GM21529 (cell line): ENCODE measurements at regions not wholly inside any gene's neighbourhood (a gene's known extent, or its start where the extent isn't known, plus 50 kb on each side); places are given as distances from the start of the nearest gene placed in this dataset.
"Not testable (repeated sequence)": the region's sequence is repeated elsewhere in the genome, so short reads cannot be mapped to it uniquely, and the experiment has no call there.

Source experiments
- ATAC-seq: cut with Tn5 transposase; IDR thresholded peaks from one replicate; pipeline ENCODE4 v1.9.1; 2021; ENCODE audit not compliant: unreplicated experiment

DNA sequence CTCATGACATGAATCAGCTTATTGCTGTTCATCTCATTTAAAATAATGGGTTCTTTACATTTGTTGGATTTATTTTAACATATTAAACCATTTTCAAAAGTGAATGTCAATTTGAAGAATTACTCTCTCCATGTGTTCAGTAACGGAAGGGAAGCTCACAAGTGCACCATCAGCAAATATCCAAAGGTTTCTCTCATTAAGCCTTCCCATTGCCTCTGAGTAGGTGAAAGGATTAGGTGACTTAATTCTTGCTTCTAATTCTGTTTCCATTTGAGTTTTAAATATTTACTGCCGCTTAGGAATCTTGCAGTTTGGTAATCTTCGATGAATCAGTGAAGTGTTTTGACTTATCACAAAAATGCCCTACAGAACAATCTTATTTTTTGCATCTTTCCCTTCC is 145.1 kb upstream of the NYAP2 start:
- no peak for ATAC-seq

DNA sequence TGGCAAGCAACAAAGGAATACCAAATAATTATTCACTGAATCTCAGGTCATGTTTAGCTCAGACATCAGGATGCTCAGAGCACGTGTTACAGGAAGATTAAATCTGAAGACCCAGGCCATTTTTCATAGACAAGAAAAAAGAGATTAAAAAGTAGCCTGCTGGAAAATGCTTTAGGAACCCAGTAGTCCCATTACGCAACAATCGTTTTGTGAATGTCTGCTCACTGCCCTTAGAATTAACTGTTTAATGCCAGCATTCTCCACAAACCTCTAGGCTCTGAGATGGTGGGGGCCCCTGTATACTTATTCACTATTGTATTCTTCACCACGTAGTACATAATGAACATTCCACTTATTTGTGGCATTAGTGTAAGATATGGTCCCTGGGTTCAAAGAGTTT is 154.6 kb upstream of the NYAP2 start:
- no peak for ATAC-seq

DNA sequence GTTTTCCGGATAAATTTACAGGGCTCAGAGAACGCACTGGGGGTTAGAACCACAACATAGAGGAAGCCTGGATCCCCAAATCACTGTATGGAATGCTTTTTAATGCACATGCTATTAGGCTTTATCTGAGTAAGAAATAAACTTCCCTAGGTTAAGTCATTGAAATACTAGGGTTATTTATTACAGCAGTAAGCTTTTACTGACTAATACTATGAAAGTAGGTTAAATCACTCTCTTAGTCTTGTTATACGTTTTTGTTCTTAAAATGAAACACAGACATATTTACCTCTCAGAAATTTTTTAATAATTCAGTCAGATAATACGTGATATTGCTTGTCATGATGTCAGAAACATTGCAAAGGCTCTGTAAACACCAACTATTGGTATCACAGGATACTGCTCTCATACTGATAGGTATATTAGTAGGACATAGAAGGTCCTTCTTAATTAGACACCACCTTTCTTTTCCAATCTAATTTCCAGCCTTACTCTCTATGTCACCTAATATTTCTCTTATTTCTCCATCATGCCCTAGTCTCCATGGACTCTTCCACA is 162.7 kb upstream of the NYAP2 start:
- no peak for ATAC-seq

DNA sequence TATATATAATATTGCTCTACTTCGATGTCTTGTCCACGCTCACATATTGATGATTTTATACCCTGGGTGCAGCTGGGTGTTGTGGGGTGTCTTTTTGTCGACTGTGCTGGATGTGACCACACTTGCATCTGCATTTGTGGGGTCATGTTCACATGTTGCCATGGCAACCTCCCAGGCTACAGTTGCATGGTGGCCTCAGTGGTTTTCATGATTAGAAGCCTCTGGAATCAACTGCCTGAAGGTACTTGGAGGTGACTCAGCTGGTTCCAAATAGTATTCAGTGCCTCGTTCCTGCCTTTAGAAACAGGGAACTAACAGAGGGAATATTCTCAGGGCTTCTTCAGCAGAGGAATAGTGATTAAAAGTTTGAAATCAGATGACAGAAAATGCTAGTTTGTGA is 166.3 kb upstream of the NYAP2 start:
- ATAC-seq = no peak

DNA sequence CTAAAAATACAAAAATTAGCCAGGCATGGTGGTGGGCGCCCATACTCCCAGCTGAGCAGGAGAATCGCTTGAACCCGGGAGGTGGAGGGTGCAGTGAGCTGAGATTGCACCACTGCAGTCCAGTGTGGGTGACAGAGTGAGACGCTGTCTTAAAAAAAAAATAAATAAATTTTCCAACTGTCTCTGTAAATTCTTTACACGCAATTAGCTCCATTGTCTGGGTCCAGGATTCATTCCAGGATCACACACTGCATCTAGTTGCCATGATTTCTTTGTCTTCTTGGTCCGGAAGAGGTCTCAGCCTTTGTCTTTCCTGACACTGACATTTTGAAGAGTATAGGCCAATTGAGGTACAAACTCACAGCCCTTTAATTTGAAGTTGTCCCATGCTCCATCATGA is 167.6 kb upstream of the NYAP2 start:
- no peak for ATAC-seq

DNA sequence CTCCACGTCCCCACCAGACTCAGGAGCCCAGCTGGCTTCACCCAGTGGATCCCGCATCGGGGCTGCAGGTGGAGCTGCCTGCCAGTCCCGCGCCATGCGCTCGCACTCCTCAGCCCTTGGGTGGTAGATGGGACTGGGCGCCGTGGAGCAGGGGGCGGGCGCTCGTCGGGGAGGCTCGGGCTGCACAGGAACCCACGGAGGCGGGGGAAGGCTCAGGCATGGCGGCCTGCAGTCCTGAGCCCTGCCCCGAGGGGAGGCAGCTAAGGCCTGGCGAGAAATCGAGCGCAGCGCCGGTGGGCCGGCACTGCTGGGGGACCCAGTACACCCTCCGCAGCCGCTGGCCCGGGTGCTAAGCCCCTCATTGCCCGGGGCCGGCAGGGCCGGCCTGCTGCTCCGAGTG is 170.2 kb upstream of the NYAP2 start:
- ATAC-seq = not testable (repeated sequence)

DNA sequence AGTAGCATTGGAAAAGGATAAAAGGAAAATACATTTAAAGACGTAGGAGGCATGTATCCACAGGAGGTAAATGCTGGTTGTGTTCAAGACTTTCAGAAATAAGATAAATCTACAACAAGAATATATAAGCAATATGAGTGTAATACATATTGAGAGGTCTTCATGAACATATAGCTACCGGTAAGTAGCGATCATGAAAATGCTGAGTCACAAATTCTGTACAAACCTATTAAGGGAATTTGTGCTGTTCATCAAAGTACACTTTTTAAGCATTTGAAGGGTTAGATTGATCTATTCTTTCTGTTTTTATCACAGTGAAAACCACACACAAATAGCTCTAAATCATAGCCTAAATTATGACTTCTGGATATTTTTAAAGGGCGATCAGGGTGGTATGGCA is 173.1 kb upstream of the NYAP2 start:
- ATAC-seq = no peak

DNA sequence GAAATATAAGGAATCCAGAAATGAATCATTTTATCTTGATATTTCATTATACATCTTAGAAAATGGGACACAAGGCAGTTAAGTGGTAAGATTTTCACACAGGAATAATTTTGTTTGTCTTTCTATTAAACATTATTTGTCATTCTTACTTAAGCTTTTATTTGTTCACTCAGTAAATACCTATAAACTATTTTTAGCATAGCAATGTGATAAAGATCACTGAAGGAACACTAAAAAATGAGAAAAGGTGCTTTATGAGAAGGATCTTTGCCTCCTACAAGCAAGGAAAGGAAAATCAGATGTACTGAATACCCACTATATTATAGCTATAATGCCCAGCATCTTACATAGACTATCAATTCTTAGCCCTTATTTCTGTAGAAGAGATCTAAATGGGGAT is 176.2 kb upstream of the NYAP2 start:
- no peak for ATAC-seq

DNA sequence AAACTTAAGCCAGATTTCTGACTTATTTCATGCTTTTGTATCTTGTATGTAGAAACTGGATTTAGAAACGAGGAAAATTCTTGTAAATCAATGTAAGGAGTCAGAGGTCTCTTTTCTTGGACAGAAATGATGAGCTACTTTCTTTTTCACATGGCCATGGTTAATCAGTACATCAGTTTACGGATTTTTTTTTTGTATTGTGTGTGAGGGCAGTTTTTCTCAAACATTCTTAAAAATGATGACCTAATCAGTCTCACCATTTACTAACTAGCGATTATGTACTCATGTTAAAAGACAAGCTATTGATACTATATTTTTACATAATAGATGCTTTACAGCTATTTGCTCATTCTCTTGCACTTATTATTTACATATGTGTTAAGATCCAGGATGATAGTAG is 165.2 kb upstream of the DOCK10 start:
- ATAC-seq = no peak

DNA sequence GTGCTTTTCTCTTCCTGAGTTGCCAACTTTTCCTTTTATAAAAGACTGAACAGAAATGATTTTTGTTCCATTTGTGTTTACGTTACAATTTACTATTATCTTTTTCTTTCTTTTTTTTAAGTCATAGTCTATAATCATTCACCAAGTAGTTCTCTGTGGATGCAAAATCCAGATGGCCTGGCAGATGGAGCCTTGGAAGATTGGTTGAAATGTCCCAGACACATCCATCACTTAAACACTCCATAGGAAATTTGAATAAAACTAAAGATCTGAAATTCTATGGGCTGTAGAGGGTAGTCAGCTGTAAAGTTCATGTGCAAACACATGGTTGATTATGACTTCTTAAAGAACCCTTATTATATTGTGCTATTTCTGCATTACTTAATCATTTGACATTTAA is 164.8 kb upstream of the DOCK10 start:
- ATAC-seq = no peak

DNA sequence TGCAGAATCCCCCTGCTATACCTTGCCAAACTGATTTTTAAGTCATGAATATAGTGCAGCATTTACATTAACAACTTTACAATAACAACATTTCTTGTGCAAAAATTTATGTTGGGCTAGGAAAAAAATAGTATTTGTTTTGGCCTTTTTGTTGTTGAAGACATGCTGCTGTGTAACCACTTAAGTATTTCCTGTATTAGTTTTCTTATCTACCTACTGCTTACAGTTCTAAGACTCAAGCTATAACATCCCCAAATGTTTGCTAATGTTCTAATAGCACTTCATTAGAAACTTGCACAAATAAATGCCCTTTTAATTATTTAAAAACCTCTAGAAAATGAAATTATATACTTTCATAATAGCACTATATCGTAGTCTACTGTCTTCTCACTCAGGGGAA is 154.3 kb upstream of the DOCK10 start:
- ATAC-seq = no peak

DNA sequence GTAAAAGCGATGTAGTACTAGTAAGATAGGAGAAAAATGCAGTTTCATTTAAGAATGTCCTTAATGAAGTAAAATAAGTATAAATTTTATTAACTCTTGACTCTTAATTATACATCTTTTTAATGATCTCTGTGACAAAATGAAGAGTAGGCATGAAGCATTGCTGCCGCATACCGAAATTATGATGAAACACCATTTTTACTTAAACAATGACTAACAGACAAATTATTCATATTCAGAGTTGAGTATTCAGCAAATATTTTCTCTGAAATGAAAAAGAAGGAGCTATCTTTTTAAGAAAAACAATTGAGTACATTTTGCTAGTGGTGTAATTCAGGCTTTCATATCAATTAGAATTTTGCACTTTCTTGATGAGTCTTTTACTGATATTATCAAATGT is 150.6 kb upstream of the DOCK10 start:
- ATAC-seq = no peak

DNA sequence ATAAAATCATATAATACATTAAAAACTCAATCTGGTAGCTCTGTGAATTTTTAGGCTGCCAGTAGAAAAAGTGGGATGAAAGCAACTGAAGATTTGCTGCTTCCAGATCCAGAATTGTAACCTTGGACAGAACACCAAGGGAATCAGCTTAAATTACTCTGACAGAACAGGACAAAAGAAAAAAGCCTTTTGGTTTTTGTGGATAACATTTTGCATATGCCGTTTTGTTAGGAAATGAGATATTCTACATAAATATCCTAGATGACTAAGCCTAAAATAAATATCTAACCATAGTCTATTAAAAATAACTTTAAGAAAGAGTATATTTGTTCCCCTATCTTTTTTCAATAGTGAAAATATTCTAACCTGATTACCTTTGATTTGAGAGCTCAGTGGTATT is 148.7 kb upstream of the DOCK10 start:
- ATAC-seq = no peak

DNA sequence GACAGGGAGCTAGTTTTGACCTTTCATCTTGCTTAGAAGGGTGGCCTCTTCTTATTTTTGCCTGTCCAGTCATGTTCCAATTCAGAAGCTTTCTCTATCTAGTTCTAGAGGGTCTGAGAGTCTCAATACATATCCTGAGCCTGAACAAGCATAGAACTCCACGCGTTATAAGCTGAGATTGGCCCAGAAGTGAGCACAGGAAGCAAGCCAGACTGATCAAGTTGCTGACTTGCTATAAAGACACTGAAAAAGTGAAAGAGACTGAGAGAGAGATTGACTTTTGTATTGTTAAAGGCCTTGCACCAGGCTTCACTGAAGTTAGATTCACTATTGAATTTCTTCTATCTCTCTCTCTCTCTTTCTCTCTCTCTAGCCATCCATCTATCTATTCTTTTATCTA is 142.7 kb upstream of the DOCK10 start:
- ATAC-seq = no peak

DNA sequence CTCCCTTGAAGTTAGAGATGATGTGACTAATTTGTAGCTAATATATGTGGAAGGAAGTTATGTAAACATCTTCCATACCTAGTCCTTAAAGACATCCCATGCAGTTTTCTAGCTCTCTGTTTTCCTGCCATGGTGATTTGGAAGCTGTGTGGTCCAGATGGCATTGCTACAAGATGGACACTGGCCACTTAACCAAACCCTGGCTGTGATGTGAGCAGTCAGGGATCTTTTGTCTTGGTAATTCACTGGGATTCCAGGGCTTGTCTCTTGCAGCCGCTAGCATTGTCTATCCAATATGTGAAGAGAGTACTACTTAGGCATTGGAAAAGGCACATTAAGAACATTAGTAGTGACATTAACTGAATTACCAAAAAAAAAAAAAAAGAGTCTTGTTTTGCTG is 139.9 kb upstream of the DOCK10 start:
- no peak for ATAC-seq

DNA sequence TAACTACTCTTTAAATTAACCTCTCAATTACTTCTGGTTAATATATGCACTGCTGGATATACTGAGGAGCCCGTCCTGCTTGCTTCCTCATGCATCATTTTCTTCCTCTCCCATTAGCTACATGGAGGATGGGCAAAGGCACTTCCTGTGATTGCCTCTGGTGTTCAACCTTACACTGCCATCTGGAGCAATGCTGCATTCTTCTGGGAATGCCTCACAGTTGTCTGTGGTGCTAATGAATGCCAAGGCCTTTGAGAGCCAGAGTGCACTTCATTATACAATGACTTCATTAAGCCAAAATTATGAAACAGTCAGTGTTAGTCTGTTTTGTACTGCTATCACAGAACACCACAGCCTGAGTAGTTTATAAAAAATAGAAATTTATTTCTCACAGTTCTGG is 134.8 kb upstream of the DOCK10 start:
- ATAC-seq = no peak

DNA sequence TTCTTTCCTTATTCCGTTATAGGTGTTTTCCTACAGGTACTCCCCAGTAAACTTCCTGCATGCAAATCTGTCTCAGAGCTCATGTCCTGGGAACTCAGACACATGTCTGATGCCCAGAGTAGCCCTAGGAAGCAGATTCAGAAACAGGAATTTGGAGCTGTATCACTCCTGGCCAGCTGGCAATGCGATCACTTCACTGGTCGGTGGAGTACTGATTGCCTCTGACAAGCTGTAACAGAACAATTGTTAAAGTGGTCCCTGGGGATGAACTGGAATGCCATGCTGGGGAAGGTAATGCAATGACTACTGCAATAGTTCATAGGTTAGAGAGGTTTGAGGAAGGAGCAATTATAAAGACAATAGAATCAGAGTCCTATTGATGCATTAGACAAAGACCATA is 131.6 kb upstream of the DOCK10 start:
- ATAC-seq = no peak

DNA sequence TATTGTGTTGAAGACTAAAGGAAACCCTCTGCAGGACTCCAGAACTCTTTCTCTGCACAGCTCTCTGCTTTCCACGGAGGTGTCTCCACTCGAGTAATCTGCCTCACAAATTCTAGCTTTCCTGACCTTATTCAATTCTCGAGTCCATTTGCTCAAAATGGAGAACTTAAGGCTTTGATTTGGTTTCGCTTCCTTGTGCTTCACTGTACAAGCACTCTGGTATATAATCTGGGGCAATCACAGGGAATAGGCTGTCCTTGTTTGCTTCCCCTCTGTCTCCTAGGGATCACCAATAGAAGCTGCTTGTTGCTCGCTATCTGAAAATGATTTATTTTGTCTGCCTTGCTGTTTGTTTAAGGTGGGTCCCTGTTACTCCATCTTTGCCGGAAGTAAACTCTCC is 129.1 kb upstream of the DOCK10 start:
- no peak for ATAC-seq

DNA sequence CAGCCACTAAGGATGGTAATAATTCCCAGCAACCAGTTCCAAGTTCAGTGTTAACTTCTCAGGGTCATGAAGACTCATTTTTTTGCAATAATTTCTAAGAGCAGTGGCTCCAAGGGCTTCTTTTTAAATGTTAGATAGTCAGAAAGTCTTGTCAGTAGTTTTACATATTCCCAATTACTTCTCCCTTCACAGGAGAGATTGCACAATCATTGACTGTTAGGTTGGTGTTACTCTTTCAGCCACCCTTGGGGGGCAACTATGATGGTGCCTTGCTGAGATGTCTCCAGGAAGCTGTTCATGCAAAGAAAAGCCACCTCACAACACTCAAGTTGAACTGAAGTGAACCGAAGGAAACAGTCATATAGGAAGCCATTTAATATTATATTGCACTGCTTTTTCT is 127.9 kb upstream of the DOCK10 start:
- ATAC-seq = no peak

DNA sequence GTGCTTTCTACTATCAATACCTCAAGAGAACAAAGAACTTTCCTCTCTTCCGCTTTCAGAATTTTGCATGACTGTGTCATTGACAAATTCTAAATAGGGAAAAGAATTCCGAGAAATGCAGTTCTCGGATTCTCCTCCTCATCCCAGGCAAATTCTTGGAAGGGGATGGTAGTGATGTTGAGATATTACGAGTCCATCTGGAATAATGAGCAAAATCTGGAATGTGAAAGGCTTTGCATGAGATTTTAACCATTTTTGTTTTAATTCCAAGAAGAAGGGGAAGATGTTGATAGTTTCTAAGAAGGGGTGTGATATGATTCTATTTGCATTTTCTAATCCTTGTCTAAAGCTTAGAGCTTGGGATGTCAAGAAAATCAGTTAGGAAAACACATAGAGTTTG is 127.1 kb upstream of the DOCK10 start:
- ATAC-seq = no peak

DNA sequence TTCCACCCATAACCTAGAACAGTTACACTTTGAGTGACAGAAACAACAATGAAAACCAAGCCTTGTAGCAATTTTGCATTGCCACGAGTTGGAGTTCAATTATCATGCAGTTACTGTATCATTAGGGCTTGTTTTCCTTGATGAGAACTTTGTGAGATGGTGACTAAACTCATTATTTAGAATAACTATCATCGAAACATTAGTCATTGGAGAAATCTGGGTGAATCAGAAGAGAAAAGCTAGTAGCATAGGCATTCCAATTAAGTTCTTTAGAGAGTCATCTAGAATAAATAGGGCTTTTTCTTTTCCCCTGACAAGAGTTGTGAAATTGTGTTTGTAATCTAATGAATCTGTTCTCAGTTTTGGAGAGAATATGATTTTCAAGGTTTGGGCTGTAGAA is 122.8 kb upstream of the DOCK10 start:
- ATAC-seq = no peak

DNA sequence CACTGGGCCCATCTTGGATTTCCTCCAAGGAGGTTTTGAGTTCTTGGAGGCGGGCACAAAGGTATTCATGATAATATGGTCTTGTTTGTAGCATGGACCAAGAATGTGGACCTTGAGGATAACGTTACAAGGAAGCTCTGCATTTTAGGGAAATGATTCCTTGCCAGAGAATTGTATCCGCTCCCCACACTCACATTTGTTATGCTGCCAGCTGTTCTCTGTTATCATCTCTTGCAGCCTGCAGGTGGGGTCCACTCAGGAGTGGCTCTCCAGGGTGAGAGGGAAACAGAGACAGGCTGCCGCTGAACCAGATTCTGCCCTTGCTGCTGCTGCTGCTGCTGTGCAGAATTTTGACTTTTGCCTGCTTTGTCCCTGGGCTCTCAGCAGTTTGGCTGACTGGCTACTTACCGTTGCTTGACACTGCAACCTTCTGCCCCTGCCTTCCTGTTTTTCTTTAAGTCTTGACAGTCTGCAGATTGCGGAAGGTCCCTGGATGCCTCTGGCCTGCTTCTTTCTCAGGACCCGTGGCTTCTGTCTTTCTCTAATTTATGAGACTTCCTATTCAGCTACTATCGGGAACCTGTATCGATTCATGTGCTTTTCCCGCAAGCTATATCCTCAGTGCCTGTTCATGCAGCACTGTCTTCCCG is 122.3 kb upstream of the DOCK10 start:
- no peak for ATAC-seq

DNA sequence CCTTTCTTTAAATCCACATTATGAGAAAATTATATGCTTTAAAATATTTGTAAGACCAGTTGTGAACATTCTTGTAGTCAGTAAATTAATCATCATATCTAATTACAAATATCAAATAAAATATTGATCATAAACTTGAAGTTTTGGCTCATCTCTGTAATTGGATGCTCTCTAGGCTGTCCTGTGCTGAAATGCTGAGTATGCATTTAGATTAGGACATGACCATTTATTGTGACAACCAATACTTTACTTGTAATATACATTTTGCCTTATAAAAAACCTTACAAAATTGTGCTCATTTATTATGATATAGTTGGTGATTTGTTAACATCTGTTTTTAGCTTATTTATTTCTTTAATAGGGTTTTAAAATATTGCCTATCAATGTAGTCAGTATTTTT is 116.1 kb upstream of the DOCK10 start:
- no peak for ATAC-seq
